ENCODE measurements at regions not wholly inside any gene's neighbourhood (a gene's known extent, or its start where the extent isn't known, plus 50 kb on each side); places are given as distances from the start of the nearest gene placed in this dataset.
"Not testable (repeated sequence)": the region's sequence is repeated elsewhere in the genome, so short reads cannot be mapped to it uniquely, and the experiment has no call there.

GRCh38 chr17:30586818-30587595 lies 109.8 kb downstream of the GOSR1 start:
- FAIRE-seq (no peak), DNase-seq (ENCODE audit: insufficient read length, low spot score) (peak; percentile 27)
- no peak for TF ChIP-seq POLR2A (IDR thresholded peaks at IDR 0.05; ENCODE audit: low read depth, low read length)

GRCh38 chr17:30584810-30585209 lies 107.6 kb downstream of the GOSR1 start:
- no peak for TF ChIP-seq POLR2A (IDR thresholded peaks at IDR 0.05; ENCODE audit: low read depth, low read length)
- DNase-seq (ENCODE audit: insufficient read length, low spot score) (no peak), FAIRE-seq (no peak)

GRCh38 chr17:30580916-30581315 lies 103.7 kb downstream of the GOSR1 start:
- DNase-seq (ENCODE audit: insufficient read length, low spot score) (no peak), FAIRE-seq (no peak)
- no peak for TF ChIP-seq POLR2A (IDR thresholded peaks at IDR 0.05; ENCODE audit: low read depth, low read length)

- TF ChIP-seq POLR2A (IDR thresholded peaks at IDR 0.05; ENCODE audit: low read depth, low read length) = no peak
- FAIRE-seq = no peak
These were observed 102.6 kb downstream of the GOSR1 start for GRCh38 chr17:30579610-30580315.

GRCh38 chr17:30578015-30578717 lies 101.0 kb downstream of the GOSR1 start:
- FAIRE-seq = not testable (repeated sequence)

More at GRCh38 chr17:30579610-30580315, 102.6 kb downstream of the GOSR1 start:
- DNase-seq (ENCODE audit: insufficient read length, low spot score) = no peak

More at GRCh38 chr17:30578015-30578717, 101.0 kb downstream of the GOSR1 start:
- DNase-seq (ENCODE audit: insufficient read length, low spot score) = not testable (repeated sequence)

Measured in H54 (cell line).